Osteocyte (in vitro differentiated cells): ENCODE measurements at regions not wholly inside any gene's neighbourhood (a gene's known extent, or its start where the extent isn't known, plus 50 kb on each side); places are given as distances from the start of the nearest gene placed in this dataset.
A peak's percentile ranks its signal among the peaks of the same experiment; 100 is the strongest.

ENCODE experiments used
- DNase-seq: peaks from one replicate; pipeline ENCODE4 v3.0.0; 2021; ENCODE audit warnings: mixed read lengths; ENCODE audit not compliant: unreplicated experiment; ENCODE audit errors: extremely low spot score
- H3K27ac Mint-ChIP-seq: one replicate; pipeline ENCODE4 v1.8.0; 2021; ENCODE audit warnings: mild to moderate bottlenecking, mixed read lengths; ENCODE audit not compliant: unreplicated experiment
- H3K27me3 Mint-ChIP-seq: one replicate; pipeline ENCODE4 v1.8.0; 2021; ENCODE audit warnings: mixed read lengths; ENCODE audit not compliant: unreplicated experiment
- H3K36me3 Mint-ChIP-seq: one replicate; pipeline ENCODE4 v1.8.0; 2021; ENCODE audit warnings: mixed read lengths; ENCODE audit not compliant: unreplicated experiment
- H3K4me1 Mint-ChIP-seq: one replicate; pipeline ENCODE4 v1.8.0; 2021; ENCODE audit warnings: mixed read lengths; ENCODE audit not compliant: unreplicated experiment
- H3K4me3 Mint-ChIP-seq: one replicate; pipeline ENCODE4 v1.8.0; 2021; ENCODE audit warnings: mild to moderate bottlenecking, moderate library complexity, mixed read lengths; ENCODE audit not compliant: unreplicated experiment
- H3K9me3 Mint-ChIP-seq: one replicate; pipeline ENCODE4 v1.8.0; 2021; ENCODE audit warnings: mixed read lengths; ENCODE audit not compliant: unreplicated experiment
- TF ChIP-seq, protein P1 (sequence below): fragments of 200-600 bp; sonication (generic); IDR thresholded peaks from 2 replicates; pipeline ENCODE4 v1.5.0; 2021; ENCODE audit warnings: antibody characterized with exemption, mild to moderate bottlenecking, moderate library complexity

DNA sequence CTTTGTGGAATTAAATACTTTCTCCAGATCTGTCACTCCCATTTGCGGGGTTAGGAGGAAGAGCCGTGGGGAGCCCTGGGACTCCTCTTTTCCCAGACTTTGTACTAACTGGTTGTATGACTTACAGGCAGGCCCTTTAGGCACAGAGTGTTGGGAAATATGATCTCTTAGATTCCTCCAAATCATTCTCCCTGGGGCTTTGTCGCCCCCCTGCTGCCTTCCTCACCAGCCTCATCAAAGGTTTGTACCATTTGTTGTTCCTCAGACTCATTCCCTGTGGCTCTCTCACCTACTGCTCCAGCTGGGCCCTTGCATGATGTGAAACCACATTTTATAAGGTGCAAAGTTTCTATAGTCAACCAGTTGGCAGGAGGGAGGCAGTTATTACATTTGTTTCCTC is 56.4 kb downstream of the CRYGS start:
- Mint-ChIP-seq H3K27me3 (peaks cover 51% of the 10 kb centered on the region), H3K4me3 (no peak overlapping the region), H3K9me3 (no peaks in the 10 kb centered on the region), H3K4me1 (no peaks in the 10 kb centered on the region), H3K36me3 (no peaks in the 10 kb centered on the region), H3K27ac (no peak overlapping the region)
- TF ChIP-seq, protein P1, sequence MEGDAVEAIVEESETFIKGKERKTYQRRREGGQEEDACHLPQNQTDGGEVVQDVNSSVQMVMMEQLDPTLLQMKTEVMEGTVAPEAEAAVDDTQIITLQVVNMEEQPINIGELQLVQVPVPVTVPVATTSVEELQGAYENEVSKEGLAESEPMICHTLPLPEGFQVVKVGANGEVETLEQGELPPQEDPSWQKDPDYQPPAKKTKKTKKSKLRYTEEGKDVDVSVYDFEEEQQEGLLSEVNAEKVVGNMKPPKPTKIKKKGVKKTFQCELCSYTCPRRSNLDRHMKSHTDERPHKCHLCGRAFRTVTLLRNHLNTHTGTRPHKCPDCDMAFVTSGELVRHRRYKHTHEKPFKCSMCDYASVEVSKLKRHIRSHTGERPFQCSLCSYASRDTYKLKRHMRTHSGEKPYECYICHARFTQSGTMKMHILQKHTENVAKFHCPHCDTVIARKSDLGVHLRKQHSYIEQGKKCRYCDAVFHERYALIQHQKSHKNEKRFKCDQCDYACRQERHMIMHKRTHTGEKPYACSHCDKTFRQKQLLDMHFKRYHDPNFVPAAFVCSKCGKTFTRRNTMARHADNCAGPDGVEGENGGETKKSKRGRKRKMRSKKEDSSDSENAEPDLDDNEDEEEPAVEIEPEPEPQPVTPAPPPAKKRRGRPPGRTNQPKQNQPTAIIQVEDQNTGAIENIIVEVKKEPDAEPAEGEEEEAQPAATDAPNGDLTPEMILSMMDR: peak; percentile 8
- no peak for DNase-seq

- TF ChIP-seq, protein P1: no peak
- H3K27ac Mint-ChIP-seq: no peak overlapping the region
- H3K4me3 Mint-ChIP-seq: no peak overlapping the region
- no peaks in the 10 kb centered on the region for H3K4me1 Mint-ChIP-seq
- no peaks in the 10 kb centered on the region for H3K36me3 Mint-ChIP-seq
- H3K9me3 Mint-ChIP-seq: no peaks in the 10 kb centered on the region
- H3K27me3 Mint-ChIP-seq: peaks cover 48% of the 10 kb centered on the region
- DNase-seq: no peak
Observed at GRCh38 chr3:186487037-186487436, 57.1 kb downstream of the CRYGS start.

- no peaks in the 10 kb centered on the region for H3K9me3 Mint-ChIP-seq
- no peaks in the 10 kb centered on the region for H3K36me3 Mint-ChIP-seq
- no peak overlapping the region for H3K4me3 Mint-ChIP-seq
- H3K27ac Mint-ChIP-seq: no peak overlapping the region
- no peak for DNase-seq
- no peaks in the 10 kb centered on the region for H3K4me1 Mint-ChIP-seq
- H3K27me3 Mint-ChIP-seq: peaks cover 35% of the 10 kb centered on the region
- TF ChIP-seq, protein P1: no peak
Observed at GRCh38 chr3:186483611-186484340, 60.4 kb downstream of the CRYGS start.

GRCh38 chr3:186481526-186481925 is 62.7 kb downstream of the CRYGS start:
- H3K27me3 Mint-ChIP-seq: peaks cover 27% of the 10 kb centered on the region
- no peak overlapping the region for H3K27ac Mint-ChIP-seq
- H3K4me1 Mint-ChIP-seq: no peaks in the 10 kb centered on the region
- DNase-seq: no peak
- TF ChIP-seq, protein P1: no peak
- H3K9me3 Mint-ChIP-seq: no peaks in the 10 kb centered on the region
- no peaks in the 10 kb centered on the region for H3K36me3 Mint-ChIP-seq
- H3K4me3 Mint-ChIP-seq: no peak overlapping the region

GRCh38 chr3:186477876-186478275 is 66.3 kb downstream of the CRYGS start:
- no peak overlapping the region for H3K4me3 Mint-ChIP-seq
- no peak overlapping the region for H3K27ac Mint-ChIP-seq
- H3K27me3 Mint-ChIP-seq: peaks cover 30% of the 10 kb centered on the region
- no peaks in the 10 kb centered on the region for H3K36me3 Mint-ChIP-seq
- no peaks in the 10 kb centered on the region for H3K4me1 Mint-ChIP-seq
- TF ChIP-seq, protein P1: no peak
- DNase-seq: peak; percentile 23
- no peaks in the 10 kb centered on the region for H3K9me3 Mint-ChIP-seq
